ENCODE measurements at regions not wholly inside any gene's neighbourhood (a gene's known extent, or its start where the extent isn't known, plus 50 kb on each side); places are given as distances from the start of the nearest gene placed in this dataset.

DNA sequence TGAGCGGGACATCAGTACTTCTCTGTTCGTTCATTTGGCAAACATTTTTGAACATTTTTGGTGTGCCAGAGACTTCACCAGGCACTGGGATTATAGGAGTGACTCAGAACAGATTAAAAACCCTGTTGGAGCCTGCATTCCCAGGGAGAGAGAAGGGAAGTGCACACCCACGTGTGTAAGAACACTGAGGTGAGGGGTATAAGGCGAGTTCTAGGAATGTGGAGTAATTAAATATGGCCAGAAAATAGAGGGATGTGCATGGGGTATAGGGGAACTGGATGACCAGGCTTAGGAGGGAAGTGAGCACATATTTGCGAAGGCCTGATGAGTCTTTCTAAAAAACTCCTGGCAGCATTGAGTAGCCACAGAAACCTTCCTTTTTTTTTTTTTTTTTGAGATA lies 401.2 kb upstream of the C2CD4B start:
- Mint-ChIP-seq H3K27ac (no peak overlapping the region), H3K36me3 (no peaks in the 10 kb centered on the region), H3K4me3 (no peak overlapping the region), H3K27me3 (peaks cover 26 to 28% of the 10 kb centered on the region in 2 donors), H3K4me1 (no peaks in the 10 kb centered on the region), H3K9me3 (no peaks in the 10 kb centered on the region)
- DNase-seq (no peak), ATAC-seq (replicated peaks) (no peak)

DNA sequence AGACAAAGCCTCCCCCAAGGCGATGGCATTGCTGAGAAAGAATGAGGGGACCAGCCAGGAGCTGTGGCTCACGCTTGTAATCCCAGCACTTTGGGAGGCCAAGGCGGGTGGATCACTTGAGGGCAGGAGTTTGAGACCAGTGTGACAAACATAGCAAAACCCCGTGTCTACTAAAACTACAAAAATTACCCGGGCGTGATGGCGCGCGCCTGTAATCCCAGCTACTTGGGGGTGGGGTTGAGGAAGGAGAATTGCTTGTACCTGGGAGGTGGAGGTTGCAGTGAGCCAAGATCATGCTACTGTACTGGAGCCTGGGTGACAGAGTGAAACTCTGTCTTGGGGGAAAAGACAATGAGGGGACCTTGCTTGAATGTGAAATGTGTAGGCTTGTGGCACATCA lies 402.4 kb upstream of the C2CD4B start:
- no peaks in the 10 kb centered on the region for H3K36me3 Mint-ChIP-seq
- DNase-seq = no peak

DNA sequence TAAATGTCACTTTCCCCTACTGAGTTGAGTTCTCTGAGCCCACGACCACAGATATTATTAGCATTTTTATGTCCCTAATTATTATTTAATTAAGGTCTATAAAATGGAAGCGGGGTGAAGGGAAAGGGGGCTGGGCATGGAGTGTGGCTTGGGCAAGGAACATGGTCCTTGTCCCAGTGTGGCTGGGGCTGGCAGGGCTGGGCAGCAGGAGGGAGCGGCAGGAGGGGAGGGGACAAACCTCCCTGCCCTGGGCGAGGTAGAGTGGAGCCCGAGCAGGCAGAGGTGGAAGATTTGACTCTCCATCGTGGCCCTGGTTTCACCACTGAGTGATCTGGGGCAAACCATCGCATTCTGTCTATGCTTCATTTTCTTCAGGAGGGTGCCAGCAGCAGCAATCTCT lies 402.9 kb upstream of the C2CD4B start:
- DNase-seq (no peak), ATAC-seq (replicated peaks) (no peak)
- Mint-ChIP-seq H3K9me3 (no peaks in the 10 kb centered on the region), H3K4me1 (peaks cover 3 to 4% of the 10 kb centered on the region in 2 donors), H3K27me3 (peaks cover 25 to 26% of the 10 kb centered on the region in 2 donors), H3K27ac (no peak overlapping the region), H3K4me3 (no peak overlapping the region), H3K36me3 (no peaks in the 10 kb centered on the region)

More for the DNA sequence above, 402.4 kb upstream of the C2CD4B start:
- H3K9me3 Mint-ChIP-seq = no peaks in the 10 kb centered on the region
- no peak overlapping the region for H3K4me3 Mint-ChIP-seq
- ATAC-seq (replicated peaks) = no peak
- H3K27ac Mint-ChIP-seq = no peak overlapping the region
- peaks cover 20 to 23% of the 10 kb centered on the region in 2 donors for H3K27me3 Mint-ChIP-seq
- no peaks in the 10 kb centered on the region for H3K4me1 Mint-ChIP-seq

DNA sequence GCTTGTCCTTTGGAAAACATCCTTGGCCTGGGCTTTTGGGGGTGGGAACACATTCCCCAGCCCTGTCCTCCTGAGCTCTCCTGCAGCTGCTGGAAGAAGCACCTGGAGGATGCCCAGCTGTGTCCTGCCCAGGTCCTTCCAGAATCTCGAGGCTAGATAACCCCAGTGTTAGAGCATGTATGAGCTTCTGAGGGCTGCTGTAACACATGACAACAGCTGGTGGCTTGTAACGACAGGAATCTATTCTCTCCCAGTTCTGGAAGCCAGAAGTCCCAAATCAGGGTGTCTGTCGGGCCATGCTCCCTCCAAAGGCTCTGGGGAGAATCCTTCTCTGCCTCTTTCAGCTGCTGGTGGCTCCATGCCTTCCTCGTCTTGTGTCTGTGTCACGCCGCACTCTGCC lies 403.6 kb upstream of the C2CD4B start:
- no peaks in the 10 kb centered on the region for H3K9me3 Mint-ChIP-seq

DNA sequence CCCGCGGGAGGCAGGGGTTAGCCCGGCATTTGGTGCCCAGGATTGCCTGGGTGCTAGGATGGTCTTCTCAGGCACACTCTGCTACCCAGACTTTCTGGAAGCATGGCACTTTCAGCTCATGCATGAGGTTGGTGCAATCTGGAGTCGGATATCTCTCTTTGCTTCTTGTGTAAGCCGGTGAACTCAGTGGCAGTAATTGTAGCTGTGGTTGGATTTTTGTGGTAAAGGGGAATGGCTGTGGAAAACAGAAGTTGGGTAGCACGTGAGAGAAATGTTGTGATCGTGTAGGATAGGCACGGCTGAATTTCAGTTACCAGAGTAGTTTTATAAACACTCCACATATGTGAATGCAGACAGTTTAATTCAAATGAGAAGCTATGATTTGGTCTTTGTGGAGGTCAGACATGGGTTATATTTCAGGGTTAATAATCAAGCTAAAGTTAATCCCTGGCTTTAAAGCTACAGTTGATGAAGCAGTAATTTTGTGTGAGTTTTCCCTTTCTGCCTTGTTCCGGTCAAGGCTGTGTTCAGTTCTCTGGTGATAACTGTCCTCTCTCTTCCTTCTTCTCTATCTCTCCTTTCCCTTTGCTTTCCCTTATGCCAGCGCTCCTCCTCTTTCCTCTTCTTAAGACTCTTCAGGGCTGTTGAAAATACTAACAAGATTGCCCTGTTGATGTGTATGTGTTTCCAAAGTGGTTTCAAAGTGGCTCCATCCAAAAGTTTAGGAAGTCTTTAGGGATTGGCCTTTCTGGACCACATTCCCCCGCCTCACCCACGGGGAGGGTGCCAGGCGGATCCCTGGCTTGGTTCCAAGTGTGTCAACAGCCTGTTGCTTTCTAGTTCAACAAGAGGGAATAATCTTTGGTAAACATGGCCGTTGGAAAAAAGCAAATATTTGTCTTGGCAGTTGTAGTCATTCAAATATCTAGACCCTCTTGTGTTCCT lies 404.6 kb upstream of the C2CD4B start:
- DNase-seq = no peak
- ATAC-seq (replicated peaks) = no peak
- Mint-ChIP-seq H3K4me1 (peaks cover 4 to 15% of the 10 kb centered on the region in 2 donors), H3K27me3 (peaks cover 13 to 17% of the 10 kb centered on the region in 2 donors), H3K4me3 (no peak overlapping the region), H3K36me3 (no peaks in the 10 kb centered on the region), H3K27ac (no peak overlapping the region), H3K9me3 (no peaks in the 10 kb centered on the region)

More for the DNA sequence above, 403.6 kb upstream of the C2CD4B start:
- Mint-ChIP-seq H3K4me1 (peaks cover 4 to 11% of the 10 kb centered on the region in 2 donors), H3K4me3 (no peak overlapping the region), H3K27me3 (peaks cover 18 to 22% of the 10 kb centered on the region in 2 donors), H3K36me3 (no peaks in the 10 kb centered on the region), H3K27ac (no peak overlapping the region)
- DNase-seq (no peak), ATAC-seq (replicated peaks) (no peak)

DNA sequence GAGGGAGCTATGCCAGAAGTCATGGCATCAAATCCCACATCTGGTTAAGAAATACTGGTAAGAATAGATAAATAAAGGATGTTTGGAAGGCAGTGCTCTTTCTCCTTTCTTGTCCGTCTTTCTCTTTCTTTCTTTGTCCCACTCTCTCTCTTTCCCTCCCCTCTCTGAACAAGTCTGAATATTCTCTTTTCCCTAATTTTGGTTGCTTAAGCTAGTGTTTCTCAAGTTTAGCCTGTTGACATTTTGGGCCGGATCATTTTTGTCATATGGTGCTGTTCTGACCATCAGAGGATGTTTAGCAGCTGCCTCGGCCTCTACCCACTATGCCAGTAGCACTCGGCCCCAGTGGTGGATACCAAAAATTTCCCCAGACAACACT lies 405.3 kb upstream of the C2CD4B start:
- H3K27me3 Mint-ChIP-seq = peaks cover 13 to 15% of the 10 kb centered on the region in 2 donors
- H3K27ac Mint-ChIP-seq = no peak overlapping the region
- H3K36me3 Mint-ChIP-seq = no peaks in the 10 kb centered on the region
- H3K4me3 Mint-ChIP-seq = no peak overlapping the region
- no peak for DNase-seq
- ATAC-seq (replicated peaks) = no peak
- H3K4me1 Mint-ChIP-seq = peaks cover 4 to 15% of the 10 kb centered on the region in 2 donors
- H3K9me3 Mint-ChIP-seq = no peaks in the 10 kb centered on the region

DNA sequence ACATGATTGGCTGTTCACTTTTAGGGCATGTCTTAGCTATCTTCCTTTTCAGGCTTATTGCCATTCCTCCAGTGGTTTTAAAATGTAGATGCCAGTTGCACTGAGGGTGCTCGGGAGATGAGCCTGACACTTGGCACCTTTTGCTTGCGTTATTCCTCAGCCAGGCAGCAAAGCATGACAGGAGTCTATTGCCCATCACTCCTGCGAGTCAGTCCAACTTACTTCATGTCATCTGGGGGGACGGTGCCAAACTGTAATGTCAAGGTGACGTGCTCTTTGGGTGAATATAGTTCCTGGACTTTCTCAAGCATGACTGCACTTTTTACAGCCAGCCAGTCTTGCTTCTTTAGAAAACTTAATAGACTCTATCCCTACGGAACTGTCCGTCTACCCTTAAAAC lies 406.0 kb upstream of the C2CD4B start:
- Mint-ChIP-seq H3K27me3 (peaks cover 12 to 13% of the 10 kb centered on the region in 2 donors), H3K36me3 (no peaks in the 10 kb centered on the region), H3K27ac (no peak overlapping the region), H3K9me3 (no peaks in the 10 kb centered on the region), H3K4me3 (no peak overlapping the region), H3K4me1 (peaks cover 4 to 15% of the 10 kb centered on the region in 2 donors)
- DNase-seq (no peak), ATAC-seq (replicated peaks) (no peak)

DNA sequence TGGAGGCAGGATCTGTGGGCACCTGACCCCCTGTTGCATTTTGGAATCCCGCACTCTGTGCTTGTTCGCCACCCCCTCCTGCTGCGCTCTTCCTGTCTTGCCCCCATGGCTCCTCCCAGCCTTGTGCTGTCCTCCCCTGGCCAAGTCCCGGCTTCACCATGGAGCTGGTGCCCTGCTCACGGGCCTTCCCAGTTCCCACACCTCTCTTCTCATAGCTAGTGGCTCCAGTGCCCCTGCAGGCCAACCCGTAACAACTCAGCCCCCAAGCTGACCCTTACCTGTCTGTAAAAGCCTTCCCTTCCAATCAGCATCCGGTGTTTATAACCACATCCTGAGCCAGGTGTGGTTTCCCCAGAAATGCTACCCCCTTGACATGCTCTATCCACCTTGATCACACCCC lies 407.7 kb upstream of the C2CD4B start:
- H3K4me1 Mint-ChIP-seq = peaks cover 4 to 15% of the 10 kb centered on the region in 2 donors
- ATAC-seq (replicated peaks) (no peak), DNase-seq (no peak)
- peaks cover 9 to 13% of the 10 kb centered on the region in 2 donors for H3K27me3 Mint-ChIP-seq
- no peak overlapping the region for H3K27ac Mint-ChIP-seq
- H3K36me3 Mint-ChIP-seq = no peaks in the 10 kb centered on the region
- H3K4me3 Mint-ChIP-seq = no peak overlapping the region
- no peaks in the 10 kb centered on the region for H3K9me3 Mint-ChIP-seq

DNA sequence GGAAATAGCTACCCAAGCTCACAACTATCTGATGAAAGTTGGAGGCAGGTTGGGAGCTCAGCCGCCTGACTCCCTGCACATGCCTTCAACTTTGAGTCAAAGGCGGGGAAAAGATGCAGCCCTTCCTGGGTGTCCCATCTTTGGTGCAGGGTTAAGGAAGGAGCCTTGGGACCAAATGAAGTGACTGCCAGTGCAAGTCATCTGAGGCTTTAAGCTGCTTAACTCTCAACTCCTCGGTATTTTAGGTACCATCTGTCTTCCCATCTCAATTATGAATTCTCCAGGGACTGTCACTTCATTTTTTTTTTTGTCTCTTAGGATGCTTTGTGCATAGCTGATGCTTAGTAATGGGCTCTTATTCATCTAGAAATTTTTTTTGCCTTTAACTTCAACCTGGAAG lies 408.8 kb upstream of the C2CD4B start:
- peaks cover 9 to 13% of the 10 kb centered on the region in 2 donors for H3K27me3 Mint-ChIP-seq
- H3K9me3 Mint-ChIP-seq = no peaks in the 10 kb centered on the region
- no peak overlapping the region for H3K4me3 Mint-ChIP-seq
- DNase-seq (no peak), ATAC-seq (replicated peaks) (no peak)
- no peaks in the 10 kb centered on the region for H3K36me3 Mint-ChIP-seq
- H3K27ac Mint-ChIP-seq = no peak overlapping the region
- peaks cover 5 to 19% of the 10 kb centered on the region in 2 donors for H3K4me1 Mint-ChIP-seq

DNA sequence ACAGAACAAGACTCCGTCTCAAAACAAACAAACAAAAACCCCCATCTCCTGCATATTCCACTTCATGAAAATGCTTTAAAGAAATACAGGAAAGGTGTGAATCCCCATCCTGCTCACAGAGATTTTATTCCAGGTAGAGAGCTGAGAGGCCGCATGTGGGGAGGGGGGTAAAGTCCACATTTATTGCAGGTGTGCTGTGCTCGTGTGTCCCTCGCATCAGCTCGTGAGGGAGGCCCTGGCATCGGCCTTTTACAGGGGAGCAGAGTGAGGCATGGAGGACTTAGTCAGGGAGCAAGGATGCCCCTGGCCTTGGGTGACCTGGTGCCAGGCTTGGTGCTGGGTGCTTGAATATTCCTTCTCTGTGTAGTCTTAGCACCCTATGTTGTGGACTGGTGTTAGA lies 413.5 kb upstream of the C2CD4B start:
- no peak for ATAC-seq (replicated peaks)
- no peak overlapping the region for H3K4me3 Mint-ChIP-seq
- H3K9me3 Mint-ChIP-seq = peaks cover 0 to 2% of the 10 kb centered on the region in 2 donors
- peaks cover 8 to 20% of the 10 kb centered on the region in 2 donors for H3K4me1 Mint-ChIP-seq
- H3K36me3 Mint-ChIP-seq = no peaks in the 10 kb centered on the region
- H3K27ac Mint-ChIP-seq = no peak overlapping the region
- no peak for DNase-seq
- peaks cover 6 to 7% of the 10 kb centered on the region in 2 donors for H3K27me3 Mint-ChIP-seq

DNA sequence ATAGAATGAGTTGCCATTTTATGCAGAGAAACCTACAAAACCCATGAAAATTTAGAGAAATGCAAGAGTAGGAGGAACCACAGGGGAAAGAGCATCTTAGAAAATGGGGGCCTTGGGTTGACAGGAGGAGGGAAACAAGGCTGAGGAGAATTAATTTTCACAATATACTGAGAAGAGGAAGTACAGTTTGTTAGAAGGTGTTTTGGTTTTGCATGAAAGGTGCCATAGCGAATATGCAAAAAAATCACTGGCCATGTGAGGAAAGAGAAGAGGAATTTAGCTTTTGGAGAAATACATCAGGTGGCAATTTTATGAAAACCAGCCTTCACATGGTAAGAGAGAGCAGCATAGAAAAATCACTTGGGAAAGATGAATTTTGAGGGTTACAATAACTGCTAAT lies 413.9 kb upstream of the C2CD4B start:
- no peak for ATAC-seq (replicated peaks)
- peaks cover 6 to 7% of the 10 kb centered on the region in 2 donors for H3K27me3 Mint-ChIP-seq
- H3K27ac Mint-ChIP-seq = no peak overlapping the region
- no peak overlapping the region for H3K4me3 Mint-ChIP-seq
- no peaks in the 10 kb centered on the region for H3K36me3 Mint-ChIP-seq
- H3K4me1 Mint-ChIP-seq = peaks cover 8 to 18% of the 10 kb centered on the region in 2 donors
- DNase-seq = no peak
- H3K9me3 Mint-ChIP-seq = peaks cover 0 to 2% of the 10 kb centered on the region in 2 donors

DNA sequence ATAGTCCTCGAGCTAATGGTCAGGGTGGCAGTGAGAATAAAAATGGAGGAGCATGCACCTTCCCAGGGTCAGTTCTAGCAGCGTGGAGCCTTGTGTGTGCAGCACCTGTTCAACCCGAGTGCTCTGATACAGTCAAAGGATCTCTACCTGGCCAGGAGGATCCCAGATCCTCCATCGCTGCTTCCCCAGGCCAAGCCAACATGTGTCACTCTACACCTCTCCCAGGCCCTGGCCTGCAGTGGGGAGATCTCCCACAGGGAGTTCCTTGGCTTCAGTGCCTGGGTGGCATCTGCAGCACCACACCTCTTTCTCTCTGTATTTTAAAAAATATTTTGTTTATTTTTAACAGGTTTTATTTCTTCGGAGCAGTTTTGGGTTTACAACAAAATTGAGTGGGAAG lies 414.8 kb upstream of the C2CD4B start:
- H3K9me3 Mint-ChIP-seq = peaks cover 0 to 2% of the 10 kb centered on the region in 2 donors
- H3K4me1 Mint-ChIP-seq = peaks cover 8 to 14% of the 10 kb centered on the region in 2 donors
- H3K27ac Mint-ChIP-seq = no peak overlapping the region
- no peak for DNase-seq
- ATAC-seq (replicated peaks) = no peak
- H3K36me3 Mint-ChIP-seq = no peaks in the 10 kb centered on the region
- H3K27me3 Mint-ChIP-seq = peaks cover 6 to 7% of the 10 kb centered on the region in 2 donors
- no peak overlapping the region for H3K4me3 Mint-ChIP-seq

DNA sequence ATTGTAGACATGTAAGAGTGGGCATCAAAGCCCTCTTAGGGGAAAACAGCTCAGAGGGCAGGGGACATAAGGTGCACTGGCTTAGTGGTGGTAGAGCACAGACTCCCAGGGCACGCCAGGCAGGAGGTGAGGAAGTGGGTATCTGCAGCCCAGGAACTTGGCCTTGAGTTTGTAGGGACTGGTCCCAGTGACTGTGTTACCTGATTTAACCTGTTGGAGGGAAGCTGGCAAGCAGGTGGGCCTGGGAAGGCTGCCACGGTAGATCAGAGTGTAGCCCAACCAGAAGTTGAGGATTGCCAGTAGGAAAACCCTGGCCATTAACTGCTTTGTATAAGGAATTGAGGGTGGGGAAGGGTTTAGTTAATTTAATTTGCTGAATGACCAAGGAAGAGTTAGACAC lies 417.5 kb upstream of the C2CD4B start:
- Mint-ChIP-seq H3K4me1 (peaks cover 8 to 14% of the 10 kb centered on the region in 2 donors), H3K9me3 (peaks cover 0 to 2% of the 10 kb centered on the region in 2 donors), H3K4me3 (no peak overlapping the region), H3K27me3 (peaks cover 6 to 7% of the 10 kb centered on the region in 2 donors), H3K27ac (no peak overlapping the region), H3K36me3 (no peaks in the 10 kb centered on the region)
- ATAC-seq (replicated peaks) = no peak
- no peak for DNase-seq

DNA sequence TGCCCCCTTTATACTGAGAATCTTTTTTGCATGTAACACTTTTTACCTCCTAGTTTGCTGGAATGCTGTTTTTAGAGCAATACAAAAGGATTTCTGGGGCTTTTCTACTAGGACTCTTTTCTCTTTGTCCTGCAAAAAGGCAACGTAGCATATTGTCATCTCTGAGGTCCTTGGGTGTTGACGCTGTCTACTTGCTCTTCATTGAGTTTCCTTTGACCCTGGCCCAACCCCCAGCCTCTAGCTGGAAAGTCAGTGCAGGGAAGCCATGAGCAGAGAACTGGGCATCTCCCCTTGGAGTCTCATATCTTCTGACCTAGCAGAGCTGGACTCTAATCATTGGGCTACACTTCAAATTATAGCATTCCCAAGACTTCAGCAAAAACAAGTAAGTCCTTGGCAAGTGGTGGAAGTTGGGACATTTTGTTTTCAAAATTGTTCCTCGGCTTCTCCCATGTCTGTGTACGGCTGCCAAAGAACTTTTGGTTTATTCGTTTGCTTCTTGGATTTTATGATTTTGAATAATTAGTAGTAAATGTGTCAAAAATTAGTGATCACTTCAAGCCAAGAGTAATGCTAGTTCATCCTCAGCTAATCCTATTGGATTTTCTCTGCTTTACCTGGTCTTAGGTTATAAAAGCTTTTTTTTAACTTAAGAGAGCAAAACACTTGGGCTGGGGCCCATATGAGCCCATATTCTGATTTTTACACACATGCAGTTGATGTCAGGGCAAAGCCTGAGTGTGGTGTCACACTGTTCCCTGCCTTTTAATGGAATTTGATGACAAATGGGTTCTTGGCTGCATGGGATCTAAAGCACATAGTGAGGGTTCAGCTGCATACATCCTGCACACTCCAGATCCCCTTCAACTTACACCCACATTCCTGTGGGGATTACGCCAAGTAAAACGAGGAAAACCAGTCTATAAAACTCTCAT lies 419.5 kb upstream of the C2CD4B start:
- no peak for DNase-seq
- peaks cover 1 to 4% of the 10 kb centered on the region in 2 donors for H3K4me1 Mint-ChIP-seq

More for the DNA sequence above, 419.5 kb upstream of the C2CD4B start:
- Mint-ChIP-seq H3K9me3 (peaks cover 0 to 2% of the 10 kb centered on the region in 2 donors), H3K27ac (no peak overlapping the region), H3K27me3 (peaks cover 6 to 7% of the 10 kb centered on the region in 2 donors), H3K4me3 (no peak overlapping the region), H3K36me3 (no peaks in the 10 kb centered on the region)
- ATAC-seq (replicated peaks) = no peak
